ENCODE measurements at regions not wholly inside any gene's neighbourhood (a gene's known extent, or its start where the extent isn't known, plus 50 kb on each side); places are given as distances from the start of the nearest gene placed in this dataset.

DNA sequence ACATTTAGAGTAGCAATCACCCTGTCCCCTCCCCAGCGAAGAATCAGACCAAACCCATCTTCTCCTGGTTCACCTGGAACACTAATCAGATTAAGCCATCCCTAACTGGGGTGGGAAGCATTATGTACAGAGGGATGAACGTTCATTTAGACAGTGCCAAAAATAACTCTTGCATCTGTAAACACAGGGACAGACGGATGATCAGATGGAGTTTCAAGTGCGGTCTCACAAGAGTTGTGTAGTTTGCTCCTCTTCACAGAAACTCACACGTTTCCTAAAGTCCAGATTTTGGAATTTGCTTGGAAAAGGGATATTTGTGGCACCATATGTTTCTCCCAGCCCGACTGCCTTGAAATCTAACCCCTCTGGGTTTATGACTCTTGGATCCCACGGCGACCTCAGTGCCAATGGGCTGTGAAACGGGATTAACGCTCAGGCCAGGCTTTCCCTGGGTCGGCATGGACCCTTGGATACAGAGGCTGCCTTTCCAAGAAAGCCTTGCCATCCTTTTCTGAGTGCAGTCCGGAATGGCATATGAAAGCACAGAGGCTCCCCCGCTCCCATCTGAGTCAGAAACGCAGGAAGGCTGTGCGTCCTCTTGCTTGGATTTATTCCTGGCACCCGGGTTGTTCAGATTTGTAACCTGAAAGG, 293.2 kb upstream of the HABP2 start:
- no peak for DNase-seq

DNA sequence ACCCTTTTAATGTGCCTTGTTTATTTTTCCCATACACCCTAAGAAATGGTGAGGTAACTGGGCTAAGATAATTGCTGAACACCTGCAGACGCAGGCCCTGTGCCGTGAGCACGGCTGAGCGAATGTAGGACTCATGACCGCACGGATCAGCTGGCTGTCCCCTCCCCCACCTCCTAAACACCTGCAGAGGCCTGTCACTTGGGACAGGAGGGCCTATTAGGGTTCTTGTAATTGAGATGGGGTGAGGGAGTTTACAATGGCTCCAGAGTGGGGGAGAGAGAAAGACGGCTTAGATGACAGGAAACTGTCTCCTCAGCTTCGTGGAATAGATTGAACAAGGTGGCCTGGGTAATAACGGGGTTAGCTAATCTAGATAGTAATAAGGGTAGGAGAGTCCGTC, 291.7 kb upstream of the HABP2 start:
- DNase-seq = no peak

DNA sequence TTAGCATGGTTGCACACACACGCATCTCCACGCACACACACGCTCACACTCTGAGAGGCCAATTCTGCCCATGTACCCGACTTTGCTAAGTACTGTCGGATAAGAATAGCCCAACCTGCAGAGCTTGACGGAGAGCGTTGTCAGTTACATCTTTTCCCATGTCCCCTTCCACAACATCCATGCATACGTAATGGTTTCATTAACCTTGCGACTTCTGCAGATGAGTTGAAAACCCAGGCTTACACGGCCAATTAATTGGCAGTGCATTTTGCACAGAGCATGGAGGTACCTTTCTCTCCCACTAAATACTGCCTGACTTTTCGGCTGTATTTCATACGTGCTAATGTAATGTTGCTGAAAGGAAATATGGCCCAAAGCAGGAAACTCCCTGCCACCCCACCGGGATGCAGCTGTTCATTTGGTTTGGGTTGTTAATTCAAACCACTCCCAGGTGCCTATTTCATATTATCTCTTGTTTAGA, 291.2 kb upstream of the HABP2 start:
- no peak for DNase-seq

DNA sequence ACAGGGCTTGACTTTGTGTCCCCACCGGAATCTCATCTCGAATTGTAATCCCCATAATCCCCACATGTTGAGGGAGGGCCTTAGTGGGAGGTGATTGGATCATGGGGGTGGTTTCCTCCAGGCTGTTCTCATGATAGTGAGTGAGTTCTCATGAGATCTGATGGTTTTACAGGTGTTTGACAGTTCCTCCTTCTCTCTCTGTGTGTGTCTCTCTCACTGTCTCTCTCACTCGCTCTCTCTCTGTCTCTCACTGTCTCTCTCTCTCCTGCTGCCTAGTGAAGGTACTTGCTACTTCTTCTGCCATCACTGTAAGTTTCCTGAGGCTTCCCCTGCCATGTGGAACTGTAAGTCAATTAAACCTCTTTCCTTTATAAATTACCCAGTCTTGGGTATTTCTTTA, 289.8 kb upstream of the HABP2 start:
- no peak for DNase-seq

DNA sequence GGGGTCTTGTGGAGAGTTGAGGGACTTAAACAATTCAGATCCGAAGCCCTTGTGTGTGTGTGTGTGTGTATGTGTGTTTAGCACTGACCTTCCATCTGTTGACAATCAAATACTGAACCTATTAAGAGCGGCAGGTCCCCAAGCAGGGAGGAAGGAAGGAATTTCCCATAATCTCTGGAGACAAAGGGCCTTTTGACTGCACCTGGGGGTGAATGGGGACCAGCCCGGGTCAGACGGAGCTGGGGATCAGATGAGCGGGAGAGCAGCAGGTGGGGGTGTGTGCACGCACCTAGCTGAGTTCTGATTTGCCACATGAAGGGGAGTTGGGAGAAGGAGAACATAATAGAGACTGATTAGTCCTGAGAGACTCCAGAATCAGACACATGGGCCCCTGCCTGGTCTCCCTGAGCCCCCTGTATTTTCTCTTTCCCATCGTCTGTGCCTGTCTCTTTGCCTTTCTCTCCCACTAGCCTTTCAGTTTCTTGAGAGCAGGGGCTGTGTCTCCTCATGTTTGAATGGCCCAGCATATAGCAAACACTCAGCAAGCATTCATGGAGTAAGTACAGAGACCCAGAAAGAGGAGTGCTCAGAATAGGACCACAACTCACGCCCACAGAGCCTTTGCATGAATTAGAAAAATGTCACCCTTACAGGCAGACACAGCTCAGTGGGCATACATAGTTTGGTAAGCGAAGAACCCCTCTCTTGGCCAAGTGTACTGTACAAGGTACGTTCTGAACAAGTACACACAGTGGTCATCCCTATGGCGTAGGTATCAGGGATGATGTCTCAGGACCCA, 288.3 kb upstream of the HABP2 start:
- DNase-seq = no peak

DNA sequence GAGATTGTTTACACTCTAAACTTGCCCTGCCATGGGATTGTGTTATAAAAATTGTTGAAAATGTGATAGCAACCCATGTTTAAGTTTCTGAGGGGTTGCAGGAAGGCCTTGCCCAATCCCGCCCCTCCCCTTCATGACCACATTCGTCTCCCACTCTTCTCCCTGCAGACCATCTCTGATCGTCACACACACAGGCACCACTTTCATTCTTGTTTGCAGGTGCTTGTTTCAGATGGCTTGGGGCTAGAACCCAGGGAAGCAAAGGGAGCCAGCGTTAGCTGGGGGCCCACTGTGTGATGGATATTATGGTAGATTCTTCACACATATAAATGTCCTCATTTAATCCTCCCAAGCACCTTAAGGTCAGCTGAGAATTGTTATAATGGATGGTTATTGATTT, 286.7 kb upstream of the HABP2 start:
- DNase-seq = no peak

DNA sequence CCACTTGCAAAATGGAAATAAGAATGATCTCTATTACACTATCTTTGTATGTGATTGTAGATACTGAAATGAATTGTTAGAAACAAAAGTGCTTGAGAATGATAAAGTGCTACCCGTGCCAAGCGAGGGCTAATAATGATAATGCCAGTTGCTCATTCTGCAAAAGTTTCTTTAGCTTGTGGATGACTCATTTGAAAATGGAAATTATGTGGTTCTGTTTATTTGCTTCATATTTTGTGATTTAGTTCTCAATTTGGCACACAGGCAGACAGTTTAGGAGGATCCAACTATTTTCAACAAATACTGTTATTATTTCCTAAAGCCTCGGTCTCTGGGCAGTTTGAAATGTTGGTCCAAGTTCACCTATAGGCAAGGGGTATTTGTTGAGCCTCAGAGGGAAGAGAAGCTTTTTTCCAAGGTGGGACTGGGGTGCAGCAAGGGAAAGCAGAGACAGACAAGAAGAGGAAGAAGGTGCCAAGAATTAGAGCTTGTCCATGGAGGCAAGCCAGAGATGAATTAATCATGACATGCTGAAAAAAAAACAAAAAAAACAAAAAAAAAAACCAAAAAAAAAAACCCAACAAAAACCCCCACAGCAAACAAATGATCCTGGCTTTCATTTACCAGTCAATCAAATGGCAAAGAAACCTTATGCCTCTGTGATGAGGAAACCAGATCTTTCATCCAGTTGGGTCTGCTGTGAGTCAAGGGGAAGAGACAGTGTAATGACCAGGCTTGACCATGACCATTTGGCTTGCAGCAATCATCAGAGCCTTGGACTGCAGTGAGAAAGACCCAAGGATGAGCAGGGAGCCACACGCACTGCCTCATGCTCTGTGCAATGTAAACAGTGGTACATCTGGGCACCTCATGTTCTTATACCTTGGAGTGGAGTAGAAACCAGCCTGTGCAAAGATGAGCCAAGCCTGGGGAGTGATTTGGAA, 285.0 kb upstream of the HABP2 start:
- DNase-seq = peak; percentile 43

DNA sequence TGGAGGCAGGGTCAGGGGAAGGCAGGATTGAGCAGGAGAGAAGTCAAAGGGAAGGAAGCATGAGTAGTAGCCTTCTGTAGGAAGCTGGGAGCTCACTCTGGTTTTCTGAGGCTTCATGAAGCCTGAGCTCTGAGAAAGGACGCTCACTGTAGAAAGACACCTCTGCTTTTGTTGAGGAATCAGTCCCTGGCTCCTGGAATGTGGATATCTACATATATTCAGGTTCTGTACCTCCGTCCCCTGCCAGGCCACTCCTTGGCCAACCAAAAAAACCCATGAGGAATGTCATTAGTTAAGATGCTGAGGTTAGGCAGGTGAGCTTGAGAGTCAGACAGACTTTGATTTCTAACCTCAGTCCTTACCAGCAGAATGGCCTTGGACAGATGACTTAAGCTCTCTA, 283.5 kb upstream of the HABP2 start:
- DNase-seq = no peak

DNA sequence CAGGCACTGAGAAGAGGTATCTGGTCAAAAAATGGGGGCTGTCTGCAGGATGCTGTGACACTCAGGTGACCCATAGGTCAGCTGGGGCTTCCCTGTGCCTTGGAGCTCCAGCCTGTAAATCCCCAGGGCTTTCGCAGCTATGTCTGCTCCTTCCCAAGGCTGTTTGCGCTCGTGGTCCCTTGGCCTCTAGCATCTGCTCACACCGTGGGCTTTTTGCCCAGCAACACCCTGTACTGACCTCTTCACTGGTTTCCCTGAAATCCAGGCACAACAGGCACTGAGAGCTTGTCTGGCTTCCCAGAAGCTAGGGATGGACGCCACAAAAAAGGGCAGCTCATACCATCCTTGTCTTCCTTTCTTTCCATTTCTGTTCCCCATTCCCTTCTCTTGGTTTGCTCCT, 280.3 kb upstream of the HABP2 start:
- DNase-seq = no peak

DNA sequence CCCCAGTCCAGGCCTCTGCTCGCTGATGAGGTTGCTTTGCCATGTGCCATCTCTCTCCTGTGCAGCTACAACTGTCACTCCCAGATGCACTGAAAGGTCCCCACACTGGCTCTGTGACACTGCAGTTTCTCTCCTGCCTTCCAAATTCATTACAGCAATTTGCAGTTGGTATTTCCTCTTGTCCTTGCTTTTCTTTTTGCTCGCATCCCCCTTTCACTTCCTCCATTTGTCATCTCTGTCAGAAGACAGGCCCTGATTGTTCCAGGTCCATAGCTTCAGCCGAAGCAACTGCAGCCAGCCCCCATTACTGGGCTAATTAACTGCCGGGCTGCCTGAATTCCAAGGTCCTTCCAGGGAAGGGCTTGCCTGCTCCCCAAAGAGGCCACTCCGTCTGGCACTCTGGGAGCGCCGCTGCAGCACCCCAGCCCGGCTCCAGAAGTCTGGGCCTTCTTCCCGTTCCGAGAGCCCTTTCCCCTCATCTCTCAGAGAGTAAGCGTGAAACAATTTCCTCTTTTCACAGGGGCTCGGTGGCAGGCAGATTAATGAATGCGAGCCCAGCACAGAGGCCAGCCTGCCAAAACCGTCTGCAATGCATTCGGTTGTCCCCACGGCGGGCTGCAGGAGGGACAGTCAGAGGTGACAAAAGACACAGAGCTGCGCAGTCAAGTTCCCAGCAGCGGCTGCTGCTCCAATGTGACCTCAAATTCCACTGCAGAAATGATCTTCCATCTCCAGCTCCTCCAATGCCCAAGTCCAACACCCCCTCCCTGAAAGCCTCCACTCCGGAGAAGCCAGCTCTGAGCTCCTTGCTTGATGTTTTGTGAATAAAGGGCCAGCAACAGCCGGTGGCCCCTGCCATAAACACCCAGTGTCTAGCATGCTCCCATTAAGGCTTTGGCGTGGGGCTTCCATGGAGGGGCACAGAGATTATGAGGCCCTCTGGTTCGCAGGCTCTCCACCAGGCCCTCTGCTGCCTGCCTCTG, 279.4 kb upstream of the HABP2 start:
- peak; percentile 53 for DNase-seq

DNA sequence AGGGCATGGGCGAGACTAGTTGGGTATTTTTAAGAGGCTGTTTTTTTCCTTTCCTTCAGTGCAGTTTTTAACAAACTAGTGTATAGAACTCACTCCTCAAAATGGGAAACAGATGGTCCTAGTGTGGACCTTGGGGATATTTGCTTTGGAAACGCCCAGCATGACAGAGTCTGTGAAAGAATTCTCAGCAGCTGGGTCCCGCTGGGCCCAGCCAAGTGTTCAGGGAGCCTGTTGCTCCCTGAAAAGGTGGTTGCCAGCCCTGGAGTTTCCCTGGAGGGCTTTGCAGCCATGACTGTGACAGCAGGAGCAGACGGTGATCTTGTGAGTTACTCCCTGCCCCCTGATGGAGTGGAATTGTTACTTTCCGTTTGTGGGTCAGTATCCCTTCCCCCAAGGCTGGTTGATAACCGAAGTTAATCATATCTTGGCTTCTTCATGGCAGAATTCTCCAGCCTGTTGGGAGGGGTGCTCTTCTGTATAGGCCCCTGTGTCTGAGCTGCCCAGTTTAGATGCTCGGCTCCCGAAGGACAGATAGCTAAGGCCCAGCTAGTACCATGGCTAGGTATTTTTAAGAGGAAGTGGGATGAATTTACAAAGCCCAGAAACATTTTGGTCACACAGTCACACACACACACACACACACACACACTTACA, 278.6 kb upstream of the HABP2 start:
- peak; percentile 91 for DNase-seq

DNA sequence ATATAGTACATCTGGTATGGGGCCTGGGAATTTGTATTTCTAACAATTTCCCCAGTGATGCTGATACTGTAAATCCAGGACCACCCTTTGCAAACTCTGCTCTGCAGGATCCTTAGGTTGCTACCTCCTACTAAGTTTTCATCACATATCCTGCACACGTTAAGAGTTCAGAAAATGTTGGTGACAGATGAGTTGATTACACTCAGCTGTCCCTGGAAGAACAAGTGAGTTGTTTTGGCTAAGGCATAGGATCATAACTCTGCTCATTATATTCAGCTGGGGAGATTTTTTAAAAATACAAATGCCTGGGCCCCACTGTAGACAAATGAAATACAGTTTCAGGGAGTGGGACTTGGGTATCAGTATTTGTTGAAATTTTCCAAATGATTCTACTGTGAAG, 274.6 kb upstream of the HABP2 start:
- DNase-seq = no peak

DNA sequence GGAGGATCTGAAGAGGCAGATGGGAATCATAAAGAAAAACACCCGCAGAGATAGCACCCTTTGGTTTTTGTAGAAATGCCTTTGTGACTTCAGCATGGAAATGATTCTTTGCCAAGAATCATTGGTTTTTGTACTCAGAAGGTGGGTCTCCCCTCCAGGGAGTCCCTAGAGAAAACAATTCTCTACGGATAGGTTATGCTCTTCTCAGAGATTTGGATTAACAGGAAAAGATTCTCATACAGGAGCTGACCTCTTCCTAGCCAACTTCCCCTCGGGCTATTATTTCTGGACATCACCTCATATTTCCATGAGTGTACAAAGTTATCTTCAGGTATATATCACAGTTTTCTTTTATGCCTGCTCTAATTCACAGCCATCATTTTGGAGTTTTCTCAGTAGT, 274.2 kb upstream of the HABP2 start:
- peak; percentile 30 for DNase-seq

DNA sequence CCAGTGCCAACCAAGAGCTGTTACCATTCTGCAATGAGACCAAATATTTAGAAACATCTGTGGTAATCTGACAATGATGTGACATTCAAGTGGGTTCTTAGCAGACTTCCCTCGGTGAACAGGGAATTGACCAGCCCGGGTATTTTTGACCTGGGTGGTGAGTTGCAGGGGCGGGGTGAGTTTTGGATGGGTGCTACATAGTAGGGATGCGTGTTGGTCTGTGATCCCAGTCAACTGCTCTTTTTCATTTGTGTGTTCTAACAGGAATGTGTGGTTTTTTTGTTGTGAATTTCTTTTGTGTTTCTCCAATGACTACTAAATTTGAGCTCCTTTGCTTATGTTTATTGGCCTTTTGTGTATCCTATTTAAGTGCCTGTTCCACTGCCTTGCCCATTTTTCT, 273.6 kb upstream of the HABP2 start:
- DNase-seq = no peak

DNA sequence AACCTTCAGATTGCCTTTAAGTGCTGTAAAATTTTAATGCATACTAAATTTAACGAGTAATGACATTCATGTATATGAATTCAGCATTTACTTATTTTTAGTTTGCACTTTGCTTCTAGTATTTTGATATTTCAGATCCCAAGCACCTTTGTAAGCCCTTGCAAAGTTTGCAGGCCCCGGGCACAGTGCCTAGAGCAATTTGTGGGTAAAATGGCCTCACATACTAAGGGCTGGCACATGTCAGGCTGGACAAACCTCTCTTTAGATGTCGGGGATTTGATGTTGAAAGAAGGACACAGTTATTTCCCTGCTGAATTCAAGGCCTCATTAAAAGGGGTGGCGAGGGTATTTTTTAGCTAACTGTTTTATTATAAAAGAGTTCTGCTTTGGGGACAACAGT, 270.3 kb upstream of the HABP2 start:
- DNase-seq = no peak

DNA sequence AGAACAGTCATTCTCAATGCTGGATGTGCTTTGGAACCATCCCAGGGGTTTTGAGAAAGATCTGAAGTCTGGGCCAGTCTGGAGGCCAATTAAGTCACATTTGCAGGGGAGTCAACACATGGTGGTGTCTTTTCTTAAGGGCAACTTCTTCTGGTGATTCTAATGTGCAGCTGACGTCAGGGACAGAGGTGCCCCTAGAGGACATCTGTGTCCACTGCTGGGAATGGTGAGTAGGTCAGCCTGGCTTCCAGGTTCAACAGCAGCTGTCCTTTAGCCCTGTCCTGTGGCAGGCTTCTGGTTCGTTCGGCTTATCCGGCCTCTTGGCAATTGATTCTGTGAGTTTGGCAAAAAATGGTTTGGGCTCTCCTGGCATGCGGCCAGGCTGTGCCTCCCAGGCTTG, 269.7 kb upstream of the HABP2 start:
- DNase-seq = no peak

DNA sequence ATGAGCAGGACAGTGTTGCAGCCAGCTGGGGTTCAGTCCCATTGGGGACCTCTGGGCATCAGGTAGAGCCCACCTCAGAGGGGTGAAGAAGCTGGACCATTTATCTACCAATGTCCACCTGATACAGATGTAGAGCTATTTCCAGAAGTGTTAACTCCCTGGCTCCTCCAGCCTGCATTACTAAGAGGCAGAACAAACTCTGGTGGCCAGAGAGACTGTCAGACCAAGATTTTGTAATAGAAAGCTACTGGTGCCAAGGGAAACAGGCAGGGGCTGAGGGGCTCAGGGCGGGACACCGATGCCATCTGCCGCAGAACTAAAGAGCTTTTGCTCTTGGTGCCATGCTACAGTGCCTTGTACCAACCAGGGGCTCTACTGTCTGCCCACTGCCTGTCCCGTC, 268.2 kb upstream of the HABP2 start:
- no peak for DNase-seq

DNA sequence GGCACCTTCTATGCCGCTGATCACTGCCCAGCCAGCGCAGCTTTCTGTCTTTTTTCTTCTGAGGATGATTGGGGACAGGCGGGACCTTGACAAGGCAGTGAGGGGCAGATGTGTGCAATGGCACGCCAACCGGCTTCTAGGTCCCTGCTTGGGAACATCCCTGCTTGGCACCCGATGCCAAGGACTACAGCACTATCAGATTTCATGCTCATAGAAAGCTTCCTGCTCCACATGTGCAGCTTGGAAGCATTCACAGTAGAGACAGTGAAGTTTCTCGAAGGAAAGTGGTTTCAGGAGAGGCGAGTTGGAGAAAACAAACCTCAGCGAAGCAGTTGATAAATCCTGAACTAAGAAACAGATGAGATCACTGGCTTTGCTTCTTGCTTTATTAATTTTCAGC, 267.5 kb upstream of the HABP2 start:
- no peak for DNase-seq

DNA sequence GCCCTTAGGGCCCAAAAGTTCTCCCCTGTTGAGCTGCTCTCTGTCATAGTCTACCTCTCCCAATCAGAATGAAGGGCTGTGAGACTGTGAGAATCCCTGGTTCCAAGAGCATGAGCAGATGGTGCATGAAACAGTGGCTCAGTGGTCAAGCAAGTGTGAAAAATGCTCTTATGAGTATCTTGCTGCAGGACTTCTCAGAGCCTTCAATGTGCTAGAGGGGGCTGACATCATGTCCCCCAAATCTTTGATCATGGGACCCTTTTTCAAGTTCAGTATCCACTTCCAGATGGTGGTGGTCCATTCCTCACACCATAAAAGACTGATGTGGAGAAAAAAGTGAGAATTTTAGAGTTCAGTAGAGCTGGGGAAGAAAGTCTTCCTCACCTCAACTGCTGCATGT, 265.3 kb upstream of the HABP2 start:
- DNase-seq = no peak

DNA sequence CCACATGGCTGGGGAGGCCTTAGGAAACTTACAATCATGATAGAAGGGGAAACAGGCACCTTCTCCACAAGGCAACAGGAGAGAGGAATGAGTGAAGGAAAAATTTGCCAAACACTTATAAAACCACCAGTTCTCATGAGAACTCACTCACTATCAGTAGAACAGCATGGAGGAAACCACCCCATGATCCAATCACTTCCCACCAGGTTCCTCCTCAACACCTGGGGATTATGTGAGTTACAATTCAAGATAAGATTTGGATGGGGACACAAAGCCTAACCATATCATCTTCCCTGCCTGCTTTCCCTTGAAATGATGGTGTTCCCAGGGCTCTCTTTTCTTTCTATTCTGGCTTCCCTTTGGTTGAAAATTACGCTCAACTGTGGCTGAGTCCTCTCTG, 262.7 kb upstream of the HABP2 start:
- no peak for DNase-seq

DNA sequence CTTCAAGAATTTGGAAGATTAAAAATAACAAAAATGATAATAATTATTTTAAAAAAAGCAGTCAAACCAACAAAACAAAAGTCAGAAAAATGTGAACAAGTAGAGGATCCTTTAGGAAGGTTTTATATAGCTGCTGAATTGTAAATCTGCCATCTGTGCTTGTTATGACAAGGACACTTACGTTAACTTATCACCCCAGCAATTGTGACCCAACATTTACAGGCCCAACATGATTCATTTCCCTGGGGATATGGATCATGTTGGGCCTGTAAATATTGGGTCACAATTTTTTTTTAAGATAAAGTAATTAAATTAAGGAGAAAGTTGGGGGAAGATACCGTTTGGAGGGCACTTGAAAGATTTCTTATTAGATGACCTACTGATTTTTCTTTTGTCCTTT, 261.4 kb upstream of the HABP2 start:
- no peak for DNase-seq

Measured in fibroblast of skin of back (primary cell).